ENCODE measurements at regions not wholly inside any gene's neighbourhood (a gene's known extent, or its start where the extent isn't known, plus 50 kb on each side); places are given as distances from the start of the nearest gene placed in this dataset.

DNA sequence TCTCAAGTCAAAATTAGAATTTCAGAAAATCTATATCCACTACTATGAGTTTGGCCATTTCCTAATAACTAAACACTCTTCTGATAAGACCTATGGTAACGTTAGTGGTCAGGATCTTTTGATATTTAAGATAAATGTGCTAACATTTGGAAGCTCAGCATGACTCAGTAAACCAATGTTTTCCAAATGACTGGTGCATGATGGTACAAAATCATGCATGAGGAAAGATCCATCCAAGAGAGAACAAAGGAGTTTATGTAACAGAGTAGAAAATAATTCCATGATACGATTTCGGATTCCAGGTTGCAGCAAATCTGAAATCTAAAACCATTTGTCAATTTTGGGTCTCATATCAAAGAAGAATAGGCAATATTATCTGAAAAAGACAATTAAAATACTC lies 279.2 kb downstream of the NSG2 start:
- TF ChIP-seq, protein P1, sequence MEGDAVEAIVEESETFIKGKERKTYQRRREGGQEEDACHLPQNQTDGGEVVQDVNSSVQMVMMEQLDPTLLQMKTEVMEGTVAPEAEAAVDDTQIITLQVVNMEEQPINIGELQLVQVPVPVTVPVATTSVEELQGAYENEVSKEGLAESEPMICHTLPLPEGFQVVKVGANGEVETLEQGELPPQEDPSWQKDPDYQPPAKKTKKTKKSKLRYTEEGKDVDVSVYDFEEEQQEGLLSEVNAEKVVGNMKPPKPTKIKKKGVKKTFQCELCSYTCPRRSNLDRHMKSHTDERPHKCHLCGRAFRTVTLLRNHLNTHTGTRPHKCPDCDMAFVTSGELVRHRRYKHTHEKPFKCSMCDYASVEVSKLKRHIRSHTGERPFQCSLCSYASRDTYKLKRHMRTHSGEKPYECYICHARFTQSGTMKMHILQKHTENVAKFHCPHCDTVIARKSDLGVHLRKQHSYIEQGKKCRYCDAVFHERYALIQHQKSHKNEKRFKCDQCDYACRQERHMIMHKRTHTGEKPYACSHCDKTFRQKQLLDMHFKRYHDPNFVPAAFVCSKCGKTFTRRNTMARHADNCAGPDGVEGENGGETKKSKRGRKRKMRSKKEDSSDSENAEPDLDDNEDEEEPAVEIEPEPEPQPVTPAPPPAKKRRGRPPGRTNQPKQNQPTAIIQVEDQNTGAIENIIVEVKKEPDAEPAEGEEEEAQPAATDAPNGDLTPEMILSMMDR (IDR thresholded peaks at IDR 0.05 in 8 of 11, conservative IDR thresholded peaks at IDR 0.05 in 3 of 11) = no peak
- TF ChIP-seq POLR2AphosphoS5 (IDR thresholded peaks at IDR 0.05) (no peak), POLR2A (IDR thresholded peaks at IDR 0.05) (no peak)
